C4-2B (cell line): ENCODE measurements at regions not wholly inside any gene's neighbourhood (a gene's known extent, or its start where the extent isn't known, plus 50 kb on each side); places are given as distances from the start of the nearest gene placed in this dataset.

ENCODE experiments used
- ZFX ChIP-seq: fragments of 450-650 bp; IDR thresholded peaks from 2 replicates; pipeline ENCODE4 v1.6.1; 2017
- TF ChIP-seq, protein P1 (sequence below): fragments of 450-650 bp; conservative IDR thresholded peaks from 2 replicates; pipeline ENCODE4 v1.5.1; 2017; ENCODE audit warnings: mild to moderate bottlenecking

DNA sequence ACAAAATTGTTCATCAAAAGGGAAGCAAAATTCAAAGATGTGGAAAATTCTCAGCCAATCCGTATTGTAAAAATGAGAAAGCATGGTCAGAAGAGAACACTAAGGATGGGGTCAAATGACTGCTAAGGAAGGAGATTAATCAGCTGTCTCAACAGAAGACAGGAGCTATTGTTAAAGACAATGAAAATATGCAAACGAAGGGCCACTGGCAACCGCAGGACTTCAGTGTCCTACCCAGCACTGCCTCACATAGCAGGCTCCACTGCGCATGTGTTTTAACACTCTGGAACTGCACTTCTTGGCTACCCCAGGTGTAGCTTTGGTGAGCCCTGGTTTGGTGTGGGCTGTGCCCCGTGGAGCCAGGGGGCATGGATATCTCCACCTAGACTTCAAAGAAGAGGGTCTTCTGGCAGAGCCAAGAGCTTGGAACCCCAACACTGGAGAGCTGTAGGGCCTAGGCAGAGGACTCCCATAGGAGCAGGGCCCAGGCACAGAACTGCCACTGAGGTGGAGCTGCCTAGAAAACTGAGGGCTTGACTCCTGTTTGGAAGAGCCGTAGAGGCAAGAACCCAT, 176.2 kb upstream of the GDF10 start:
- TF ChIP-seq, protein P1, sequence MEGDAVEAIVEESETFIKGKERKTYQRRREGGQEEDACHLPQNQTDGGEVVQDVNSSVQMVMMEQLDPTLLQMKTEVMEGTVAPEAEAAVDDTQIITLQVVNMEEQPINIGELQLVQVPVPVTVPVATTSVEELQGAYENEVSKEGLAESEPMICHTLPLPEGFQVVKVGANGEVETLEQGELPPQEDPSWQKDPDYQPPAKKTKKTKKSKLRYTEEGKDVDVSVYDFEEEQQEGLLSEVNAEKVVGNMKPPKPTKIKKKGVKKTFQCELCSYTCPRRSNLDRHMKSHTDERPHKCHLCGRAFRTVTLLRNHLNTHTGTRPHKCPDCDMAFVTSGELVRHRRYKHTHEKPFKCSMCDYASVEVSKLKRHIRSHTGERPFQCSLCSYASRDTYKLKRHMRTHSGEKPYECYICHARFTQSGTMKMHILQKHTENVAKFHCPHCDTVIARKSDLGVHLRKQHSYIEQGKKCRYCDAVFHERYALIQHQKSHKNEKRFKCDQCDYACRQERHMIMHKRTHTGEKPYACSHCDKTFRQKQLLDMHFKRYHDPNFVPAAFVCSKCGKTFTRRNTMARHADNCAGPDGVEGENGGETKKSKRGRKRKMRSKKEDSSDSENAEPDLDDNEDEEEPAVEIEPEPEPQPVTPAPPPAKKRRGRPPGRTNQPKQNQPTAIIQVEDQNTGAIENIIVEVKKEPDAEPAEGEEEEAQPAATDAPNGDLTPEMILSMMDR, result no peak
- no peak for TF ChIP-seq ZFX
